K562 (cell line): ENCODE measurements at regions not wholly inside any gene's neighbourhood (a gene's known extent, or its start where the extent isn't known, plus 50 kb on each side); places are given as distances from the start of the nearest gene placed in this dataset.

Experiments
- AFF4 ChIP-seq: sonication (generic); formaldehyde crosslinking; IDR thresholded peaks from 2 replicates; pipeline ENCODE4 v1.8.0; 2023; ENCODE audit warnings: mild to moderate bottlenecking, missing genetic modification reagents
- CCAR2 ChIP-seq: fragments of 200-400 bp; formaldehyde crosslinking; IDR thresholded peaks from 2 replicates; pipeline ENCODE4 v1.6.1; 2017; ENCODE audit warnings: mild to moderate bottlenecking, low read depth, low read length
- PHF8 ChIP-seq: fragments of 200-600 bp; sonication (generic); IDR thresholded peaks from 2 replicates; pipeline ENCODE4 v1.6.1; 2012; ENCODE audit warnings: mixed run types, mild to moderate bottlenecking, inconsistent platforms, low read length, moderate library complexity, borderline replicate concordance
- POLR2AphosphoS5 ChIP-seq: IDR thresholded peaks from 2 replicates; pipeline ENCODE4 v1.6.1; 2011; ENCODE audit warnings: mild to moderate bottlenecking, low read depth, low read length, moderate library complexity; ENCODE audit not compliant: control insufficient read depth, insufficient read depth
- RBM22 ChIP-seq: fragments of 200-400 bp; formaldehyde crosslinking; IDR thresholded peaks from 2 replicates; pipeline ENCODE4 v1.6.1; 2018; ENCODE audit warnings: low read length, low read depth; ENCODE audit not compliant: poor library complexity, severe bottlenecking
- ZNF707 ChIP-seq: fragments of 250-450 bp; sonication (Bioruptor Pico); conservative IDR thresholded peaks from 2 replicates; pipeline ENCODE4 v1.8.0; 2022; ENCODE audit warnings: inconsistent platforms, mild to moderate bottlenecking, moderate library complexity
- TF ChIP-seq, protein P1 (sequence below), 3 experiments: IDR thresholded peaks in 2 of 3; conservative IDR thresholded peaks in 1 of 3; 2 replicates each; pipeline ENCODE4 v1.5.1; 2011 to 2012; ENCODE audit warnings: low read length in 3 of 3, mild to moderate bottlenecking in 3 of 3, control low read depth in 2 of 3, improper control_type of control experiment in 1 of 3, inconsistent platforms in 1 of 3, low read depth in 1 of 3, mixed read lengths in 1 of 3, moderate library complexity in 1 of 3; ENCODE audit not compliant: insufficient read depth in 2 of 3

GRCh38 chr9:71549023-71549422 lies 219.3 kb downstream of the CEMIP2 start:
- TF ChIP-seq AFF4 (CRISPR knock-in tag) (no peak), ZNF707 (CRISPR knock-in tag) (no peak), PHF8 (no peak), RBM22 (no peak), POLR2AphosphoS5 (no peak), CCAR2 (no peak)
- TF ChIP-seq, protein P1, sequence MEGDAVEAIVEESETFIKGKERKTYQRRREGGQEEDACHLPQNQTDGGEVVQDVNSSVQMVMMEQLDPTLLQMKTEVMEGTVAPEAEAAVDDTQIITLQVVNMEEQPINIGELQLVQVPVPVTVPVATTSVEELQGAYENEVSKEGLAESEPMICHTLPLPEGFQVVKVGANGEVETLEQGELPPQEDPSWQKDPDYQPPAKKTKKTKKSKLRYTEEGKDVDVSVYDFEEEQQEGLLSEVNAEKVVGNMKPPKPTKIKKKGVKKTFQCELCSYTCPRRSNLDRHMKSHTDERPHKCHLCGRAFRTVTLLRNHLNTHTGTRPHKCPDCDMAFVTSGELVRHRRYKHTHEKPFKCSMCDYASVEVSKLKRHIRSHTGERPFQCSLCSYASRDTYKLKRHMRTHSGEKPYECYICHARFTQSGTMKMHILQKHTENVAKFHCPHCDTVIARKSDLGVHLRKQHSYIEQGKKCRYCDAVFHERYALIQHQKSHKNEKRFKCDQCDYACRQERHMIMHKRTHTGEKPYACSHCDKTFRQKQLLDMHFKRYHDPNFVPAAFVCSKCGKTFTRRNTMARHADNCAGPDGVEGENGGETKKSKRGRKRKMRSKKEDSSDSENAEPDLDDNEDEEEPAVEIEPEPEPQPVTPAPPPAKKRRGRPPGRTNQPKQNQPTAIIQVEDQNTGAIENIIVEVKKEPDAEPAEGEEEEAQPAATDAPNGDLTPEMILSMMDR (IDR thresholded peaks at IDR 0.05 in 2 of 3, conservative IDR thresholded peaks at IDR 0.05 in 1 of 3; ENCODE audit: insufficient read depth in 2 of 3, low read depth in 1 of 3, low read length in 3 of 3), result no peak
